Uterus (tissue), 2 donors: ENCODE measurements at regions not wholly inside any gene's neighbourhood (a gene's known extent, or its start where the extent isn't known, plus 50 kb on each side); places are given as distances from the start of the nearest gene placed in this dataset.

Experiments
- CTCF ChIP-seq, 4 experiments: fragments of 200-600 bp in 2 of 4; fragments of 450-650 bp in 2 of 4; sonication (generic) in 2 of 4; IDR thresholded peaks; one replicate each; pipeline ENCODE4 v1.5.1; 2016 to 2019; ENCODE audit warnings: antibody characterized with exemption in 4 of 4, mild to moderate bottlenecking in 2 of 4, moderate library complexity in 1 of 4
- POLR2A ChIP-seq, 2 donors: fragments of 450-650 bp; IDR thresholded peaks; one replicate each; pipeline ENCODE4 v1.6.1; 2016; ENCODE audit warnings: antibody characterized with exemption in 2 of 2, mild to moderate bottlenecking in 1 of 2, moderate library complexity in 1 of 2

- TF ChIP-seq CTCF (IDR thresholded peaks at IDR 0.05) (no peak), POLR2A (IDR thresholded peaks at IDR 0.05) (no peak)
Measured at GRCh38 chr4:18698119-18698883, 676.7 kb upstream of the LCORL start.
